HepG2 (cell line): ENCODE measurements at regions not wholly inside any gene's neighbourhood (a gene's known extent, or its start where the extent isn't known, plus 50 kb on each side); places are given as distances from the start of the nearest gene placed in this dataset.

Experiments used
- CTCF ChIP-seq: sonication (generic); formaldehyde crosslinking; IDR thresholded peaks from 2 replicates; pipeline ENCODE4 v1.5.0; 2020; ENCODE audit warnings: mild to moderate bottlenecking, missing genetic modification reagents, moderate library complexity
- KDM6A ChIP-seq: IDR thresholded peaks from 2 replicates; pipeline ENCODE4 v1.6.1; 2016; ENCODE audit warnings: low read depth
- NFYB ChIP-seq: sonication (generic); formaldehyde crosslinking; IDR thresholded peaks from 2 replicates; pipeline ENCODE4 v1.4.0; 2020; ENCODE audit warnings: missing genetic modification reagents
- PBX2 ChIP-seq: IDR thresholded peaks from 2 replicates; pipeline ENCODE4 v1.6.1; 2016; ENCODE audit warnings: control low read depth
- ZBTB7B ChIP-seq: sonication (generic); formaldehyde crosslinking; IDR thresholded peaks from 2 replicates; pipeline ENCODE4 v1.4.0; 2020; ENCODE audit warnings: missing genetic modification reagents
- ZNF383 ChIP-seq: sonication (generic); formaldehyde crosslinking; IDR thresholded peaks from 2 replicates; pipeline ENCODE4 v1.4.0; 2020; ENCODE audit warnings: missing genetic modification reagents, mild to moderate bottlenecking, borderline replicate concordance
- ZSCAN29 ChIP-seq: sonication (generic); formaldehyde crosslinking; conservative IDR thresholded peaks from 2 replicates; pipeline ENCODE4 v1.4.0; 2020; ENCODE audit warnings: mild to moderate bottlenecking, missing genetic modification reagents

GRCh38 chr12:58028294-58028693 is 86.9 kb downstream of the ATP23 start:
- TF ChIP-seq ZSCAN29 (CRISPR knock-in tag) (no peak), KDM6A (CRISPR knock-in tag) (no peak), CTCF (CRISPR knock-in tag) (no peak), ZNF383 (CRISPR knock-in tag) (no peak), PBX2 (CRISPR knock-in tag) (no peak), ZBTB7B (CRISPR knock-in tag) (no peak), NFYB (no peak)
